HCT116 (cell line): ENCODE measurements at regions not wholly inside any gene's neighbourhood (a gene's known extent, or its start where the extent isn't known, plus 50 kb on each side); places are given as distances from the start of the nearest gene placed in this dataset.

Experiments
- ATAC-seq: fragments of 200-7000 bp; cut with Tn5 transposase; 2 replicates; pipeline ENCODE4 v1.9.1; 2020; ENCODE audit warnings: mild to moderate bottlenecking, moderate library complexity
- BruUV-seq: library from RNA; stranded (reverse); fragments of 400-500 nt; replicated peaks from 2 replicates; lab custom pipeline; 2021; lab: Mats Ljungman, UMichigan
- CTCF ChIA-PET: fragments of 300-600 bp; sonication (Branson Sonifier 250); formaldehyde crosslinking; loops from one replicate; lab custom pipeline; 2021; ENCODE audit warnings: antibody characterized with exemption; lab: Charles Lee
- POLR2A ChIA-PET: fragments of 300-600, 350-600 bp; sonication (Branson Sonifier 250); formaldehyde crosslinking; loops from one replicate; lab custom pipeline; 2021; ENCODE audit warnings: antibody characterized with exemption; lab: Charles Lee
- RAD21 ChIA-PET, 2 experiments: fragments of 300-600 bp; sonication (Branson Sonifier 250); formaldehyde crosslinking; loops; one replicate each; lab custom pipeline; 2023; ENCODE audit warnings: low total read pairs in 2 of 2; ENCODE audit not compliant: uncharacterized antibody in 2 of 2, unreplicated experiment in 2 of 2, low non-redundant PET in 1 of 2; lab: Charles Lee
- DNase-seq: peaks from one replicate; pipeline ENCODE4 v3.0.0-alpha.2; 2010; ENCODE audit warnings: low read depth, low spot score
- H2AFZ ChIP-seq: fragments of 200-600 bp; shearing (Covaris generic), sonication (generic); 2 replicates; pipeline ENCODE4 v1.6.1; 2017; ENCODE audit warnings: low read depth, mixed run types, mixed read lengths, antibody characterized with exemption, low read length; ENCODE audit not compliant: poor library complexity, severe bottlenecking
- H3K27ac ChIP-seq: 2 replicates; pipeline ENCODE4 v1.5.1; 2012; ENCODE audit warnings: low read depth, low read length
- H3K27me3 ChIP-seq: fragments of 200-600 bp; sonication (generic); 2 replicates; pipeline ENCODE4 v1.6.1; 2016; ENCODE audit warnings: mixed run types, low read length, mixed read lengths; ENCODE audit not compliant: insufficient read depth
- H3K36me3 ChIP-seq, 2 experiments: fragments of 200-500 bp in 1 of 2; fragments of 200-600 bp in 1 of 2; sonication (Bioruptor generic) in 1 of 2; sonication (generic) in 1 of 2; 2 replicates each; pipeline versions ENCODE4 v1.5.1 to v1.6.1; 2014 to 2016; ENCODE audit warnings: low read length in 2 of 2, inconsistent platforms in 1 of 2, mixed read lengths in 1 of 2, mixed run types in 1 of 2; ENCODE audit not compliant: insufficient read depth in 2 of 2, control insufficient read depth in 1 of 2
- H3K4me1 ChIP-seq, 2 experiments: fragments of 200-600 bp in 1 of 2; sonication (generic) in 1 of 2; 2 replicates each; pipeline versions ENCODE4 v1.5.1 to v1.6.1; 2012 to 2017; ENCODE audit warnings: low read length in 2 of 2, inconsistent platforms in 1 of 2, mild to moderate bottlenecking in 1 of 2, mixed read lengths in 1 of 2, mixed run types in 1 of 2, moderate library complexity in 1 of 2; ENCODE audit not compliant: insufficient read depth in 2 of 2, control insufficient read depth in 1 of 2
- H3K4me2 ChIP-seq: fragments of 200-600 bp; sonication (generic); 2 replicates; pipeline ENCODE4 v1.6.1; 2017; ENCODE audit warnings: mixed run types, low read length, mixed read lengths
- H3K4me3 ChIP-seq, 2 experiments: fragments of 200-600 bp in 1 of 2; sonication (generic) in 1 of 2; replicated peaks in 1 of 2; 2 replicates each; pipeline ENCODE4 v1.5.1; 2011 to 2016; ENCODE audit warnings: low read length in 2 of 2, control low read depth in 1 of 2, low read depth in 1 of 2, mild to moderate bottlenecking in 1 of 2, mixed read lengths in 1 of 2, mixed run types in 1 of 2
- H3K79me2 ChIP-seq: fragments of 200-600 bp; sonication (generic); 2 replicates; pipeline ENCODE4 v1.6.1; 2017; ENCODE audit warnings: mild to moderate bottlenecking, mixed run types, low read length, moderate library complexity, mixed read lengths; ENCODE audit not compliant: insufficient read depth
- H3K9ac ChIP-seq: fragments of 200-600 bp; sonication (generic); 2 replicates; pipeline ENCODE4 v1.6.1; 2016; ENCODE audit warnings: low read length, mixed read lengths
- H3K9me2 ChIP-seq: fragments of 200-600 bp; sonication (generic), shearing (Covaris generic); 2 replicates; pipeline ENCODE4 v1.6.1; 2017; ENCODE audit warnings: mixed run types, mild to moderate bottlenecking, moderate library complexity; ENCODE audit not compliant: insufficient read depth
- H3K9me3 ChIP-seq, 2 experiments: fragments of 200-500 bp in 1 of 2; fragments of 200-600 bp in 1 of 2; sonication (Bioruptor generic) in 1 of 2; sonication (generic) in 1 of 2; 2 replicates each; pipeline ENCODE4 v1.6.1; 2014 to 2017; ENCODE audit warnings: low read length in 2 of 2, mixed read lengths in 2 of 2, inconsistent platforms in 1 of 2, low read depth in 1 of 2, mild to moderate bottlenecking in 1 of 2, mixed run types in 1 of 2, moderate library complexity in 1 of 2; ENCODE audit not compliant: control insufficient read depth in 1 of 2, insufficient read depth in 1 of 2
- H4K20me1 ChIP-seq: fragments of 200-600 bp; sonication (generic), shearing (Covaris generic); 2 replicates; pipeline ENCODE4 v1.6.1; 2017; ENCODE audit warnings: mixed run types, mild to moderate bottlenecking, moderate library complexity; ENCODE audit not compliant: insufficient read depth
- CBX3 ChIP-seq: IDR thresholded peaks from 2 replicates; pipeline ENCODE4 v1.6.1; 2012; ENCODE audit warnings: low read depth
- CEBPB ChIP-seq: IDR thresholded peaks from 2 replicates; pipeline ENCODE4 v1.6.1; 2012; ENCODE audit warnings: low read depth
- CTCF ChIP-seq, 3 experiments: fragments of 200-600 bp in 1 of 3; sonication (generic) in 1 of 3; IDR thresholded peaks in 2 of 3; conservative IDR thresholded peaks in 1 of 3; 2 replicates each; pipeline ENCODE4 v1.5.1; 2012 to 2017; ENCODE audit warnings: low read depth in 2 of 3, low read length in 2 of 3, antibody characterized with exemption in 1 of 3, borderline replicate concordance in 1 of 3, control low read depth in 1 of 3, mild to moderate bottlenecking in 1 of 3, mixed read lengths in 1 of 3, mixed run types in 1 of 3, moderate library complexity in 1 of 3; ENCODE audit not compliant: insufficient read depth in 1 of 3
- EGR1 ChIP-seq: IDR thresholded peaks from 2 replicates; pipeline ENCODE4 v1.6.1; 2012; ENCODE audit warnings: low read depth
- ELF1 ChIP-seq: IDR thresholded peaks from 2 replicates; pipeline ENCODE4 v1.6.1; 2012; ENCODE audit warnings: low read depth, borderline replicate concordance
- EZH2 ChIP-seq: fragments of 200-600 bp; sonication (generic); IDR thresholded peaks from 2 replicates; pipeline ENCODE4 v1.6.1; 2017; ENCODE audit warnings: antibody characterized with exemption, mixed run types
- EZH2phosphoT487 ChIP-seq: fragments of 200-600 bp; IDR thresholded peaks from 2 replicates; pipeline ENCODE4 v1.6.1; 2018; ENCODE audit warnings: antibody characterized with exemption, borderline replicate concordance
- FOSL1 ChIP-seq: IDR thresholded peaks from 2 replicates; pipeline ENCODE4 v1.6.1; 2012; ENCODE audit warnings: low read depth
- JUND ChIP-seq: IDR thresholded peaks from 2 replicates; pipeline ENCODE4 v1.6.1; 2012
- POLR2A ChIP-seq: IDR thresholded peaks from 2 replicates; pipeline ENCODE4 v1.7.0; 2011; ENCODE audit warnings: borderline replicate concordance; ENCODE audit not compliant: insufficient read depth, insufficient read length; ENCODE audit errors: extremely low read depth
- POLR2AphosphoS5 ChIP-seq: IDR thresholded peaks from 2 replicates; pipeline ENCODE4 v1.6.1; 2011; ENCODE audit warnings: mild to moderate bottlenecking, low read depth, low read length, moderate library complexity
- RAD21 ChIP-seq: IDR thresholded peaks from 2 replicates; pipeline ENCODE4 v1.6.1; 2012; ENCODE audit warnings: low read depth, mild to moderate bottlenecking
- SIN3A ChIP-seq: IDR thresholded peaks from 2 replicates; pipeline ENCODE4 v1.6.1; 2012; ENCODE audit warnings: low read depth
- SP1 ChIP-seq: IDR thresholded peaks from 2 replicates; pipeline ENCODE4 v1.6.1; 2012; ENCODE audit warnings: low read depth
- TCF7L2 ChIP-seq: IDR thresholded peaks from 2 replicates; pipeline ENCODE4 v1.7.0; 2011; ENCODE audit warnings: borderline replicate concordance, inconsistent platforms; ENCODE audit not compliant: insufficient read depth, insufficient read length; ENCODE audit errors: extremely low read depth
- YY1 ChIP-seq: IDR thresholded peaks from 2 replicates; pipeline ENCODE4 v1.6.1; 2011; ENCODE audit warnings: low read length, low read depth, moderate library complexity, mild to moderate bottlenecking; ENCODE audit not compliant: insufficient replicate concordance; ENCODE audit errors: extremely low read depth
- ZBTB33 ChIP-seq: IDR thresholded peaks from 2 replicates; pipeline ENCODE4 v1.6.1; 2011; ENCODE audit warnings: mild to moderate bottlenecking, low read length, moderate library complexity; ENCODE audit not compliant: insufficient replicate concordance; ENCODE audit errors: extremely low read depth
- ZFX ChIP-seq: fragments of 450-650 bp; IDR thresholded peaks from 2 replicates; pipeline ENCODE4 v1.6.1; 2017
- intact Hi-C: fragments of 100-400 bp; cut with micrococcal nuclease; formaldehyde crosslinking; loops from 2 replicates; pipeline ENCODE4 v1.10.0; 2022
- TF ChIP-seq, protein P1 (sequence below): IDR thresholded peaks from 2 replicates; pipeline ENCODE4 v1.6.1; 2012; ENCODE audit warnings: low read depth
- TF ChIP-seq, protein P2 (sequence below): IDR thresholded peaks from 2 replicates; pipeline ENCODE4 v1.6.1; 2012

DNA sequence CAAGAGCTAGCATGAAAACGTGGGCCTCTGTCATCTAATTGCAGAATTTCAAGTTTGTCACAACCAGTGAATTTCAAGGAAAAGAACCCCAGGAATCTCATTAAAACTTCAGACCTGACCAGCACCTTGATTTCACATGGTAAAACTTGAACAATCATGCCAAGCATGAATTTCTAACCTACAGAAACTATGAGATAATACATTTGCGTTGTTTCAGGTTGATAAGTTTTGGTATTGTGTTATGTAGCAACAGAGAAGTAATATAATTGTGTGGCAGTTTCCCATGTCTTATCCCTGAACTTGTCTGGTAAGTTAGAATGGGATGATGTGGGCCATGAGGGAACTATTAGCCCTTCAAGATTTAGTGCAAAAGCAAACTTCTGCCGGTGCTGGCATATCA, 530.1 kb downstream of the ANKRD7 start:
- H2AFZ ChIP-seq, result no peak overlapping the region
- H3K27me3 ChIP-seq, result no peaks in the 10 kb centered on the region
- H3K9me3 ChIP-seq, result no peaks in the 10 kb centered on the region
- H3K79me2 ChIP-seq, result no peaks in the 10 kb centered on the region
- ChIA-PET POLR2A (no interaction called here), RAD21 (no interaction called here), CTCF (interaction anchor here (2.4 kb wide), 1 partner anchor 23 kb away, joined by 6 read pairs; no protein-coding TSS in a partner anchor)
- no peak overlapping the region for H3K4me3 ChIP-seq
- H3K9ac ChIP-seq, result no peak overlapping the region
- H3K4me1 ChIP-seq, result no peaks in the 10 kb centered on the region
- BruUV-seq, result no TSS peak
- DNase-seq (no peak), ATAC-seq (no peak)
- H3K27ac ChIP-seq, result no peak overlapping the region
- no peaks in the 10 kb centered on the region for H3K9me2 ChIP-seq
- H3K4me2 ChIP-seq, result no peak overlapping the region
- H3K36me3 ChIP-seq, result no peaks in the 10 kb centered on the region
- intact Hi-C loops, result no loop called here
- H4K20me1 ChIP-seq, result no peaks in the 10 kb centered on the region
- no peak for TF ChIP-seq CEBPB
- no peak for TF ChIP-seq EGR1
- no peak for TF ChIP-seq SP1
- no peak for TF ChIP-seq POLR2A
- TF ChIP-seq EZH2, result no peak
- no peak for TF ChIP-seq YY1
- no peak for TF ChIP-seq TCF7L2
- TF ChIP-seq EZH2phosphoT487, result no peak
- no peak for TF ChIP-seq ZFX
- TF ChIP-seq, protein P1, sequence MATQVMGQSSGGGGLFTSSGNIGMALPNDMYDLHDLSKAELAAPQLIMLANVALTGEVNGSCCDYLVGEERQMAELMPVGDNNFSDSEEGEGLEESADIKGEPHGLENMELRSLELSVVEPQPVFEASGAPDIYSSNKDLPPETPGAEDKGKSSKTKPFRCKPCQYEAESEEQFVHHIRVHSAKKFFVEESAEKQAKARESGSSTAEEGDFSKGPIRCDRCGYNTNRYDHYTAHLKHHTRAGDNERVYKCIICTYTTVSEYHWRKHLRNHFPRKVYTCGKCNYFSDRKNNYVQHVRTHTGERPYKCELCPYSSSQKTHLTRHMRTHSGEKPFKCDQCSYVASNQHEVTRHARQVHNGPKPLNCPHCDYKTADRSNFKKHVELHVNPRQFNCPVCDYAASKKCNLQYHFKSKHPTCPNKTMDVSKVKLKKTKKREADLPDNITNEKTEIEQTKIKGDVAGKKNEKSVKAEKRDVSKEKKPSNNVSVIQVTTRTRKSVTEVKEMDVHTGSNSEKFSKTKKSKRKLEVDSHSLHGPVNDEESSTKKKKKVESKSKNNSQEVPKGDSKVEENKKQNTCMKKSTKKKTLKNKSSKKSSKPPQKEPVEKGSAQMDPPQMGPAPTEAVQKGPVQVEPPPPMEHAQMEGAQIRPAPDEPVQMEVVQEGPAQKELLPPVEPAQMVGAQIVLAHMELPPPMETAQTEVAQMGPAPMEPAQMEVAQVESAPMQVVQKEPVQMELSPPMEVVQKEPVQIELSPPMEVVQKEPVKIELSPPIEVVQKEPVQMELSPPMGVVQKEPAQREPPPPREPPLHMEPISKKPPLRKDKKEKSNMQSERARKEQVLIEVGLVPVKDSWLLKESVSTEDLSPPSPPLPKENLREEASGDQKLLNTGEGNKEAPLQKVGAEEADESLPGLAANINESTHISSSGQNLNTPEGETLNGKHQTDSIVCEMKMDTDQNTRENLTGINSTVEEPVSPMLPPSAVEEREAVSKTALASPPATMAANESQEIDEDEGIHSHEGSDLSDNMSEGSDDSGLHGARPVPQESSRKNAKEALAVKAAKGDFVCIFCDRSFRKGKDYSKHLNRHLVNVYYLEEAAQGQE, result no peak
- TF ChIP-seq, protein P2, sequence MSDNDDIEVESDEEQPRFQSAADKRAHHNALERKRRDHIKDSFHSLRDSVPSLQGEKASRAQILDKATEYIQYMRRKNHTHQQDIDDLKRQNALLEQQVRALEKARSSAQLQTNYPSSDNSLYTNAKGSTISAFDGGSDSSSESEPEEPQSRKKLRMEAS, result no peak
- TF ChIP-seq POLR2AphosphoS5, result no peak
- TF ChIP-seq JUND, result no peak
- TF ChIP-seq ZBTB33, result no peak
- TF ChIP-seq CBX3, result no peak
- TF ChIP-seq FOSL1, result no peak
- no peak for TF ChIP-seq ELF1
- no peak for TF ChIP-seq RAD21
- TF ChIP-seq CTCF (IDR thresholded peaks at IDR 0.05 in 2 of 3, conservative IDR thresholded peaks at IDR 0.05 in 1 of 3; ENCODE audit: borderline replicate concordance in 1 of 3, insufficient read depth in 1 of 3, low read depth in 2 of 3, low read length in 2 of 3), result no peak
- TF ChIP-seq SIN3A, result no peak
